ENCODE measurements at regions not wholly inside any gene's neighbourhood (a gene's known extent, or its start where the extent isn't known, plus 50 kb on each side); places are given as distances from the start of the nearest gene placed in this dataset.

DNA sequence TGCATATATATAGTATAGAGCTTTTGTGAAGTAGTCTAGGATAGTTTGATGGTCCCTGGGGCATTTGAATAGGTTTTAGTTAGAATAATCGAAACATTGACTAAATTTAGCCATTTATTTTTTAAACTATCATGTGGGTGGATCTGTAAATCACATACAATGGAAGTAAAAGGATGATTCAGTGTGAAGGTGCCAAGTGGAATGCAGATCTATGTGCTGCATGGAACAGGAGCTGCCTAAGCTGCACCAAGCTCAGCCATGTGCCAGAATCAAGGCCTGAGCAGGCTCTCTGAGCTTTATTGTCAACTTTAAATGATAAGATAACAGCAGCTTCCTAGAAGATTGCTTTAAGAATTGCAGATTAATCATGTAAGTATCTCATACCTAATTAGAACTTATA is 1996.2 kb upstream of the PIK3C3 start:
- no peaks in the 10 kb centered on the region for H3K4me1 ChIP-seq (ENCODE audit: control insufficient read depth in 2 of 2, insufficient read depth in 2 of 2, low read length in 2 of 2)
- no peak overlapping the region for H3K27ac ChIP-seq (ENCODE audit: low read depth in 2 of 2, low read length in 2 of 2)
- no peaks in the 10 kb centered on the region for H3K9me3 ChIP-seq (ENCODE audit: control insufficient read depth in 2 of 2, low read length in 2 of 2)
- H3K9ac ChIP-seq (ENCODE audit: low read depth in 1 of 2, low read length in 2 of 2) = no peak overlapping the region
- H3K27me3 ChIP-seq (ENCODE audit: control insufficient read depth in 2 of 2, insufficient read depth in 2 of 2, low read length in 2 of 2) = no peaks in the 10 kb centered on the region
- H3K4me3 ChIP-seq (ENCODE audit: low read length in 2 of 2) = no peak overlapping the region
- H3K36me3 ChIP-seq (ENCODE audit: control insufficient read depth in 2 of 2, insufficient read depth in 2 of 2, low read length in 2 of 2) = no peaks in the 10 kb centered on the region

DNA sequence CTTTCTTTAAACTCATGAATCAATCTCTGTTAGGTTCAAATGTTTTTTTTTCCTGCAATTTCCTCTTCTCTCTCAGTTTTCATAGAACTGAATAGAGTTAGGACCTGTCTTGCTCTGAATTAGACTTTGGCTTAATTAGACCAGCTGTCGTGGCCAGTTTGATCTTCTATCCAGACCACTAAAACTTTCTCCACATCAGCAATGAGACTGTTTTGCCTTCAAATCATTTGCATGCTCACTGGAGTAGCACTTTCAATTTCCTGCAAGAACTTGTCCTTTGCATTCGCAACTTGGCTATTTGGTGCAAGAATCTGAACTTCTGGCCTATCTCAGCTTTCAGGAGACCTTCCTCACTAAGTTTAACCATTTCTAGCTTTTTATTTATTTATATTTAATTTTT is 2002.2 kb upstream of the PIK3C3 start:
- Histone ChIP-seq H3K9ac (ENCODE audit: low read depth in 1 of 2, low read length in 2 of 2) (no peak overlapping the region), H3K9me3 (ENCODE audit: control insufficient read depth in 2 of 2, low read length in 2 of 2) (no peaks in the 10 kb centered on the region), H3K27me3 (ENCODE audit: control insufficient read depth in 2 of 2, insufficient read depth in 2 of 2, low read length in 2 of 2) (no peaks in the 10 kb centered on the region), H3K4me1 (ENCODE audit: control insufficient read depth in 2 of 2, insufficient read depth in 2 of 2, low read length in 2 of 2) (no peaks in the 10 kb centered on the region), H3K27ac (ENCODE audit: low read depth in 2 of 2, low read length in 2 of 2) (no peak overlapping the region), H3K4me3 (ENCODE audit: low read length in 2 of 2) (no peak overlapping the region), H3K36me3 (ENCODE audit: control insufficient read depth in 2 of 2, insufficient read depth in 2 of 2, low read length in 2 of 2) (no peaks in the 10 kb centered on the region)

DNA sequence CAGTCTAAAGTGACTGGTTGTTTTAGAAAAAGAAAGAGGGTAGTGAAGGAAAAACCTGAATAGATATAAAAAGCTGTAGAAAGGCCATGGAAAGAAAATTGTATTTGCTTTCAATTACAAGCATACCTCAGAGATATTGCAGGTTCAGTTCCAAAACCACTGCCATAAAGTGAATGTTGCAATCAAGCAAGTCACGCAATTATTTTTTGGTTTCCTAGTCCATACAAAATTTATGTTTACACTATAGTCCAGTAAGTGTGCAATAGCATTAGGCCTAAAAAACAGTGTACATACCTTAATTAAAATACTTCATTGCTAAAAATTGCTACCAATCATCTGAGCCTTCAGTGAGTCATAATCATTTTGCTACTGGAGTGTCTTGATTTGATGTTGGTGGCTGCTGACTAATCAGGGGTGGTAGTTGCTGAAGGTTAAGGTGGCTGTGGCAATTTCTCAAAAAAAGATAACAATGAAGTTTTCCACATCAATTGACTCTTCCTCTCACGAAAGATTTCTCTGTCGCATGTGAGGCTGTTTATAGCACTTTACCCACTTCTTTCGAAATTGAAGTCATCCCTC is 2003.8 kb upstream of the PIK3C3 start:
- H3K36me3 ChIP-seq (ENCODE audit: control insufficient read depth in 2 of 2, insufficient read depth in 2 of 2, low read length in 2 of 2) = no peaks in the 10 kb centered on the region
- H3K9me3 ChIP-seq (ENCODE audit: control insufficient read depth in 2 of 2, low read length in 2 of 2) = no peaks in the 10 kb centered on the region
- no peak overlapping the region for H3K4me3 ChIP-seq (ENCODE audit: low read length in 2 of 2)
- no peak overlapping the region for H3K27ac ChIP-seq (ENCODE audit: low read depth in 2 of 2, low read length in 2 of 2)
- no peak overlapping the region for H3K9ac ChIP-seq (ENCODE audit: low read depth in 1 of 2, low read length in 2 of 2)
- no peaks in the 10 kb centered on the region for H3K27me3 ChIP-seq (ENCODE audit: control insufficient read depth in 2 of 2, insufficient read depth in 2 of 2, low read length in 2 of 2)
- no peaks in the 10 kb centered on the region for H3K4me1 ChIP-seq (ENCODE audit: control insufficient read depth in 2 of 2, insufficient read depth in 2 of 2, low read length in 2 of 2)

DNA sequence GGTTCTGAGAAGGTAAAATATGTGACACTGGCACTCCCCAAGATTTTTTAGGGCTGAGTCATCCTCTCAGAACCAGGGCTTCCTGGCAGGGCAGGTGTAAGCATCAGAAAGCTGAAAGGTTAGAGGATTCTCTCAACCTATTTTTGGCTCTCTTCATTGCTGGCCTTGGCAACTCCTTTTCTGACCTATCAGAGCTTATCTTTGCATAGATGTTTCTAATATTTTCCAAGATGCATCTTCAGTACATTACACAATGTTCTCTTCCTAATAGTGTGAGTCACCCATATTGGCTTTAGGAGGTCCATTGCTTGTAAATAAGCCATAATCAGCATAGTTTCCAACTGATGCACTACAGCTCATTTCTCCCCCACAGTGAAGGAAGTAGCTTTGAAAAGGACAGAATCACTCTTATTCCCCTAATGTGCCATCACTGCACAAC is 2008.4 kb upstream of the PIK3C3 start:
- Histone ChIP-seq H3K27ac (ENCODE audit: low read depth in 2 of 2, low read length in 2 of 2) (no peak overlapping the region), H3K4me1 (ENCODE audit: control insufficient read depth in 2 of 2, insufficient read depth in 2 of 2, low read length in 2 of 2) (no peaks in the 10 kb centered on the region), H3K9me3 (ENCODE audit: control insufficient read depth in 2 of 2, low read length in 2 of 2) (no peaks in the 10 kb centered on the region), H3K27me3 (ENCODE audit: control insufficient read depth in 2 of 2, insufficient read depth in 2 of 2, low read length in 2 of 2) (no peaks in the 10 kb centered on the region), H3K36me3 (ENCODE audit: control insufficient read depth in 2 of 2, insufficient read depth in 2 of 2, low read length in 2 of 2) (no peaks in the 10 kb centered on the region), H3K9ac (ENCODE audit: low read depth in 1 of 2, low read length in 2 of 2) (no peak overlapping the region), H3K4me3 (ENCODE audit: low read length in 2 of 2) (no peak overlapping the region)

DNA sequence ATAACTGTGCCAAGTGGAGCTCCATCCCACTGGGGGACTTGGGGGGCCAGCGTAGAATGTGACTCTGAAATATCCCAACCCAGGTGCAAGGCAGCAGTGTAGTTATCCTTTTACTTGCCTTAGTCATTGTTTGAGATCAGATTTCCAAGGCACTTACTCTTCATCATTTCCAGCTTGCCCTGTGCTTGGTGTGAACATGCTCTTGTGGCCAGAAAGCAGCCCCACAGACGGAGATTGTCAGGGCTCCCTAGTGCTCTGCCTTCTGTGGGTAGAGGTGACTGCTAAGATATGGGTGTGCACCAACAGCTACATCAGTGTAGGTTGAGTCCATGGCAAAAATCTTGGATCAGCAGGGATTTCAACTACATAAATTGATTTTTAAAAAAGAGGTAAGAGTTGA is 2010.0 kb upstream of the PIK3C3 start:
- Histone ChIP-seq H3K9me3 (ENCODE audit: control insufficient read depth in 2 of 2, low read length in 2 of 2) (no peaks in the 10 kb centered on the region), H3K9ac (ENCODE audit: low read depth in 1 of 2, low read length in 2 of 2) (no peak overlapping the region), H3K4me3 (ENCODE audit: low read length in 2 of 2) (no peak overlapping the region), H3K4me1 (ENCODE audit: control insufficient read depth in 2 of 2, insufficient read depth in 2 of 2, low read length in 2 of 2) (no peaks in the 10 kb centered on the region), H3K36me3 (ENCODE audit: control insufficient read depth in 2 of 2, insufficient read depth in 2 of 2, low read length in 2 of 2) (no peaks in the 10 kb centered on the region), H3K27ac (ENCODE audit: low read depth in 2 of 2, low read length in 2 of 2) (no peak overlapping the region), H3K27me3 (ENCODE audit: control insufficient read depth in 2 of 2, insufficient read depth in 2 of 2, low read length in 2 of 2) (no peaks in the 10 kb centered on the region)

DNA sequence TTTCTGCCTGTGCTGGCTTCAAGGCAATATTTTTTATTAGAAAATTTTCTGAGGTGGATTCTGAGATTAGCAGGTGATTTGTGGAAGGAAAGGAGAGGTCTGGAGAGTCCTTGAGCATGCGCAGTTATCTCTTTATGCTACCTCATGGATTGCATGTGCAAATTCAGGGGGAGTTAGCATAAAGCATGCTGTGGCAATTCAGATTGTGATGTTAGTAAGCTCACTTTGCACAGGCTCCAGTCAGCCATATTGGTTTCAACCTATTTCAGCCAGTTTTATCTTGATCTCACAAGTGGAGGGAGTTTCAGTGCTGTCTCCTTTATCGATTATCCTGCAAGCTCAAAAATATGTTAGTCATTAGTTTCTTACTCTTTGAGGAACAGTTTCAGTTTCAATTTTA is 2012.3 kb upstream of the PIK3C3 start:
- Histone ChIP-seq H3K9ac (ENCODE audit: low read depth in 1 of 2, low read length in 2 of 2) (no peak overlapping the region), H3K9me3 (ENCODE audit: control insufficient read depth in 2 of 2, low read length in 2 of 2) (no peaks in the 10 kb centered on the region), H3K4me1 (ENCODE audit: control insufficient read depth in 2 of 2, insufficient read depth in 2 of 2, low read length in 2 of 2) (no peaks in the 10 kb centered on the region), H3K27me3 (ENCODE audit: control insufficient read depth in 2 of 2, insufficient read depth in 2 of 2, low read length in 2 of 2) (no peaks in the 10 kb centered on the region), H3K27ac (ENCODE audit: low read depth in 2 of 2, low read length in 2 of 2) (no peak overlapping the region), H3K4me3 (ENCODE audit: low read length in 2 of 2) (no peak overlapping the region), H3K36me3 (ENCODE audit: control insufficient read depth in 2 of 2, insufficient read depth in 2 of 2, low read length in 2 of 2) (no peaks in the 10 kb centered on the region)

DNA sequence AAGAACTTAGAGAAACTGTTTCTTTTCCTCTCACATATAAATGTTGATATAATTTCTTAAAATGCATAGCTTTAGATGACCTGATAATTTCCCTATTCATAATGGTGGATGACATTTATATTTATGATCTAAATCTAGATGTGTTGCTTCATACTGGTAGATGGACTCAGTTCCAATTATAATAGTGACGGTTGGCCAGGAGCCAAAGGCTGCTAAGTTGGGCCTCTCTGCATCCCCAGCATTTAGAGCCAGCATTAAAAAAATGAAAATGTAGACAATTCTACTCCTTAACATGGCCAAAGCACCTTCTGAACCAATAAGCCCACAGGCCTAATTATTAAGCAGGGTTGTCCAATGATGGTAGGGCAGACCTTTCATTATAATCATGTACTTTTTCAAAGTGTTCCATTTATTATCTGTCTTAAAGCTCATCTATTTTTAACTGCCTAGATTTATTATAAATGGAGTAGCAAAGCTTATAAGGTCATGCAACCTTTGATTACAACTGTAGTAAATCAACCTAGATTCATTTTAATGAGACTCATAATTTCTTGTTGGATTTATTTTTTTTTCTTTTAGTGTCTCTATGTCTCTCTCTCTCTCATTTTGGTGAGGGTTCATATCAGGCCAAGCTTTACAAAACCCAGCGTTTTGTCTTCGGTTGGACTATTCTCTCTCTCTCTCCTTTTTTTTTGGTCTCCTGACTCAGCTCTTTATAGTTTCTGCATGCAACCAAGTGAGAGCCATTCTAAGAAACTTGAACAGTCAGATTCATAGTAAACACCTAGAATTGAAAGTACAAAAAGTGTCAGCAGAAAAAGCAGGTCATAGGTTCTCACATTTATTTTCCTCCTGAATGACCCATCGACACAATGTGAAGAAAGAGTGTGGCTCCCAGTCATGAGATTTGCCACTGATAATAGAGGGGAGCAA is 2016.1 kb upstream of the PIK3C3 start:
- H3K27ac ChIP-seq (ENCODE audit: low read depth in 2 of 2, low read length in 2 of 2) = no peak overlapping the region
- H3K27me3 ChIP-seq (ENCODE audit: control insufficient read depth in 2 of 2, insufficient read depth in 2 of 2, low read length in 2 of 2) = no peaks in the 10 kb centered on the region
- no peaks in the 10 kb centered on the region for H3K9me3 ChIP-seq (ENCODE audit: control insufficient read depth in 2 of 2, low read length in 2 of 2)
- H3K9ac ChIP-seq (ENCODE audit: low read depth in 1 of 2, low read length in 2 of 2) = no peak overlapping the region
- no peaks in the 10 kb centered on the region for H3K36me3 ChIP-seq (ENCODE audit: control insufficient read depth in 2 of 2, insufficient read depth in 2 of 2, low read length in 2 of 2)
- H3K4me3 ChIP-seq (ENCODE audit: low read length in 2 of 2) = no peak overlapping the region
- no peaks in the 10 kb centered on the region for H3K4me1 ChIP-seq (ENCODE audit: control insufficient read depth in 2 of 2, insufficient read depth in 2 of 2, low read length in 2 of 2)

DNA sequence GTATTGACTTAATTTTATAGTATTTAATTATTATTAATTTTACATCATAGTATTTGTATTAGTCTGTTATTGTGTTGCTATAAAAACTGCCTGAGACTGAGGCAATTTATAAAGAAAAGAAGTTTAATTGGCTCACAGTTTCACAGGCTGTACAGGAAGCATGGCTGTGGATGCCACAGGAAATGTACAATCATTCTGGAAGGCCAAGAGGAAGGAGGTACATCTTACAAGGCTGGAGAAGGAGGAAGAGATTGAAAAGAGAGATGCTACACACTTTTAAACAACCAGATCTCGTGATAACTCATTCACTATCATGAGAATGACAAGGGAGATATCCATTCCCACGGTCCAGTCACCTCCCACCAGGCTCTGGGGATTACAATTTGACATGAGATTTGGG is 2019.4 kb upstream of the PIK3C3 start:
- Histone ChIP-seq H3K4me1 (ENCODE audit: control insufficient read depth in 2 of 2, insufficient read depth in 2 of 2, low read length in 2 of 2) (no peaks in the 10 kb centered on the region), H3K36me3 (ENCODE audit: control insufficient read depth in 2 of 2, insufficient read depth in 2 of 2, low read length in 2 of 2) (no peaks in the 10 kb centered on the region), H3K4me3 (ENCODE audit: low read length in 2 of 2) (no peak overlapping the region), H3K27me3 (ENCODE audit: control insufficient read depth in 2 of 2, insufficient read depth in 2 of 2, low read length in 2 of 2) (no peaks in the 10 kb centered on the region), H3K9ac (ENCODE audit: low read depth in 1 of 2, low read length in 2 of 2) (no peak overlapping the region), H3K27ac (ENCODE audit: low read depth in 2 of 2, low read length in 2 of 2) (no peak overlapping the region), H3K9me3 (ENCODE audit: control insufficient read depth in 2 of 2, low read length in 2 of 2) (no peaks in the 10 kb centered on the region)

DNA sequence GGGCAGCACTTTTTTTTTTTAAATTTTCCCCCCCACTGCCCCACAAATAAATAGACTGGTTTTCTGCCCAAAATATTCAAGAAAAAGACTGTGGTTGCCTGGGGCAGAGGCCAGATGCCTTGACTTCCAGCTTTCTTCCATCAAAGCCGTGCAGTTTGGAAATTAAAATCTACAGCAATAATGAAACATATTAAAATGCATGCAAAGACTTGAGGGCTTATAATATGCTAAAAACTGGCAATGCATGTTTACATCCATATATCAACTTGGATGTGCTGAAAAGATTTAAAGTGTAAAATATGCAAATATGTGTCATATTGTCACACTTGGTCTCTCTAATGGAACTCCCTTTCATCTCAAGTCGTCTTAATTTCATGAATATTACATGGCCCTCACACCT is 2036.2 kb upstream of the PIK3C3 start:
- Histone ChIP-seq H3K27me3 (ENCODE audit: control insufficient read depth in 2 of 2, insufficient read depth in 2 of 2, low read length in 2 of 2) (no peaks in the 10 kb centered on the region), H3K9me3 (ENCODE audit: control insufficient read depth in 2 of 2, low read length in 2 of 2) (no peaks in the 10 kb centered on the region), H3K27ac (ENCODE audit: low read depth in 2 of 2, low read length in 2 of 2) (no peak overlapping the region), H3K4me3 (ENCODE audit: low read length in 2 of 2) (no peak overlapping the region), H3K4me1 (ENCODE audit: control insufficient read depth in 2 of 2, insufficient read depth in 2 of 2, low read length in 2 of 2) (no peaks in the 10 kb centered on the region), H3K9ac (ENCODE audit: low read depth in 1 of 2, low read length in 2 of 2) (no peak overlapping the region), H3K36me3 (ENCODE audit: control insufficient read depth in 2 of 2, insufficient read depth in 2 of 2, low read length in 2 of 2) (no peaks in the 10 kb centered on the region)

DNA sequence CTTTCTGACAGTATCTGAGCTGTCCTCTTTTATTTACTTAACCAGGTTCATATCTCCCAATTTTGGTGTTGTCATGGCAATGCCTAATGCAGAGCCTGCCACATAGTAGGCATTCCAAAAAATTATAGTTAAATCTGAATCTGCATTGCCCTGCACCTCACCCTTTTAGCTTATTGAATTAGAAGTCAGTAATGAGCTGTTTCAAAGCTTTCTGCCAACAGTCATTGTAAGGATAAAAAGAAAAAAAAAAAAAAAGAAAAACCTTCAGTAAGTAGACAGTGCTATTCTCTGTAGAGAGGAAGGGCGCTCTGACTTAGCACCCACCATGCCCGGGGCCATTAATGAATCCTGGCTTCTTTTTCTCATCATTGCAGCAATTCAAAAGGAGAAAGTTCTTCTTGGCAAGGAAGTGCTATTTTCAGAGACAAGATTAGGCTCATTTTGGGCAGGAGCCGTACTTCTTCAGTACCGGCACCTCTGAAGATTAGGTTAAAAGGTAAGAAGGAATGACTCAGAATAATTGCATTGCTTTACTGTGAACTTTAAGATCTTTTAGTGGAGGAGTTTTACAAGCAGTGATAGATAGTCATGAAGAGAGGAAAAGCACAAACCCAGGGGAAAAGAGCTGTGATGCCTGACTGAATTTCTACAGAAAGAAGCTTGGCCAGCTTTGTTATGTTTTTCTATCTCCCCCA is 2041.2 kb upstream of the PIK3C3 start:
- Histone ChIP-seq H3K36me3 (ENCODE audit: control insufficient read depth in 2 of 2, insufficient read depth in 2 of 2, low read length in 2 of 2) (no peaks in the 10 kb centered on the region), H3K27me3 (ENCODE audit: control insufficient read depth in 2 of 2, insufficient read depth in 2 of 2, low read length in 2 of 2) (no peaks in the 10 kb centered on the region), H3K27ac (ENCODE audit: low read depth in 2 of 2, low read length in 2 of 2) (no peak overlapping the region), H3K4me3 (ENCODE audit: low read length in 2 of 2) (no peak overlapping the region), H3K9me3 (ENCODE audit: control insufficient read depth in 2 of 2, low read length in 2 of 2) (peaks cover 0 to 2% of the 10 kb centered on the region in 2 donors), H3K9ac (ENCODE audit: low read depth in 1 of 2, low read length in 2 of 2) (no peak overlapping the region), H3K4me1 (ENCODE audit: control insufficient read depth in 2 of 2, insufficient read depth in 2 of 2, low read length in 2 of 2) (no peaks in the 10 kb centered on the region)
